ENCODE measurements at regions not wholly inside any gene's neighbourhood (a gene's known extent, or its start where the extent isn't known, plus 50 kb on each side); places are given as distances from the start of the nearest gene placed in this dataset.

DNA sequence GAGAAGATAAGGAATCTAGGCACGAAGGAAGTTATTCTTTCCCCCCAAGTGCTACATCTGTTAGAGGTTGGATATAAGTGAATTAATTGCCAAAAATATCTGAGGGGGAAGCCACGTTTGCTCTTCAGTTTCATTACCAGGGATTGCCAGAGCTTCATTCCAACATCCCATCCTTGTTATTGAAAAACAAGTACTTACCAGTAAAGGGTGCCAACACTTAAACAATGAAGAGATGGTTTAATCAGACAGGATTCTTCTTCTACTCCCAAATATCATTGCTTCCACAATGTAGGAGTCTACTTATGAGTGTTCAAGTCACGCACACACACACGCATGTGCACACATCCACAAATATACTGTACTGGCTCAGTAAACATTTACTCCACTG, 312.4 kb downstream of the RPAP3 start:
- Histone ChIP-seq H3K4me3 (ENCODE audit: low read depth in 1 of 3, low read length in 3 of 3) (no peak overlapping the region), H3K27ac (ENCODE audit: low read depth in 1 of 2, low read length in 2 of 2) (no peak overlapping the region), H3K9ac (ENCODE audit: low read depth in 1 of 2, low read length in 2 of 2) (no peak overlapping the region), H3K27me3 (ENCODE audit: control insufficient read depth in 4 of 4, insufficient read depth in 4 of 4, low read length in 3 of 4) (no peaks in the 10 kb centered on the region), H3K4me1 (ENCODE audit: control insufficient read depth in 4 of 4, insufficient read depth in 4 of 4, low read length in 3 of 4) (peaks cover 0 to 8% (median 3%) of the 10 kb centered on the region in 4 donors), H3K9me3 (ENCODE audit: control insufficient read depth in 4 of 4, low read length in 3 of 4) (no peaks in the 10 kb centered on the region), H3K36me3 (ENCODE audit: control insufficient read depth in 4 of 4, insufficient read depth in 3 of 4, low read depth in 1 of 4, low read length in 3 of 4) (no peaks in the 10 kb centered on the region)
- 72% methylated on average over 4 of the region's 4 CpGs for WGBS
- TF ChIP-seq, protein P1, sequence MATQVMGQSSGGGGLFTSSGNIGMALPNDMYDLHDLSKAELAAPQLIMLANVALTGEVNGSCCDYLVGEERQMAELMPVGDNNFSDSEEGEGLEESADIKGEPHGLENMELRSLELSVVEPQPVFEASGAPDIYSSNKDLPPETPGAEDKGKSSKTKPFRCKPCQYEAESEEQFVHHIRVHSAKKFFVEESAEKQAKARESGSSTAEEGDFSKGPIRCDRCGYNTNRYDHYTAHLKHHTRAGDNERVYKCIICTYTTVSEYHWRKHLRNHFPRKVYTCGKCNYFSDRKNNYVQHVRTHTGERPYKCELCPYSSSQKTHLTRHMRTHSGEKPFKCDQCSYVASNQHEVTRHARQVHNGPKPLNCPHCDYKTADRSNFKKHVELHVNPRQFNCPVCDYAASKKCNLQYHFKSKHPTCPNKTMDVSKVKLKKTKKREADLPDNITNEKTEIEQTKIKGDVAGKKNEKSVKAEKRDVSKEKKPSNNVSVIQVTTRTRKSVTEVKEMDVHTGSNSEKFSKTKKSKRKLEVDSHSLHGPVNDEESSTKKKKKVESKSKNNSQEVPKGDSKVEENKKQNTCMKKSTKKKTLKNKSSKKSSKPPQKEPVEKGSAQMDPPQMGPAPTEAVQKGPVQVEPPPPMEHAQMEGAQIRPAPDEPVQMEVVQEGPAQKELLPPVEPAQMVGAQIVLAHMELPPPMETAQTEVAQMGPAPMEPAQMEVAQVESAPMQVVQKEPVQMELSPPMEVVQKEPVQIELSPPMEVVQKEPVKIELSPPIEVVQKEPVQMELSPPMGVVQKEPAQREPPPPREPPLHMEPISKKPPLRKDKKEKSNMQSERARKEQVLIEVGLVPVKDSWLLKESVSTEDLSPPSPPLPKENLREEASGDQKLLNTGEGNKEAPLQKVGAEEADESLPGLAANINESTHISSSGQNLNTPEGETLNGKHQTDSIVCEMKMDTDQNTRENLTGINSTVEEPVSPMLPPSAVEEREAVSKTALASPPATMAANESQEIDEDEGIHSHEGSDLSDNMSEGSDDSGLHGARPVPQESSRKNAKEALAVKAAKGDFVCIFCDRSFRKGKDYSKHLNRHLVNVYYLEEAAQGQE (IDR thresholded peaks at IDR 0.05): no peak
- no peak for TF ChIP-seq FOXA1 (IDR thresholded peaks at IDR 0.05)
- no peak for TF ChIP-seq GABPA (IDR thresholded peaks at IDR 0.05 in 1 of 2, conservative IDR thresholded peaks at IDR 0.05 in 1 of 2)
- TF ChIP-seq FOXA2 (IDR thresholded peaks at IDR 0.05): no peak
- no peak for TF ChIP-seq TAF1 (conservative IDR thresholded peaks at IDR 0.05)
- TF ChIP-seq, protein P2, sequence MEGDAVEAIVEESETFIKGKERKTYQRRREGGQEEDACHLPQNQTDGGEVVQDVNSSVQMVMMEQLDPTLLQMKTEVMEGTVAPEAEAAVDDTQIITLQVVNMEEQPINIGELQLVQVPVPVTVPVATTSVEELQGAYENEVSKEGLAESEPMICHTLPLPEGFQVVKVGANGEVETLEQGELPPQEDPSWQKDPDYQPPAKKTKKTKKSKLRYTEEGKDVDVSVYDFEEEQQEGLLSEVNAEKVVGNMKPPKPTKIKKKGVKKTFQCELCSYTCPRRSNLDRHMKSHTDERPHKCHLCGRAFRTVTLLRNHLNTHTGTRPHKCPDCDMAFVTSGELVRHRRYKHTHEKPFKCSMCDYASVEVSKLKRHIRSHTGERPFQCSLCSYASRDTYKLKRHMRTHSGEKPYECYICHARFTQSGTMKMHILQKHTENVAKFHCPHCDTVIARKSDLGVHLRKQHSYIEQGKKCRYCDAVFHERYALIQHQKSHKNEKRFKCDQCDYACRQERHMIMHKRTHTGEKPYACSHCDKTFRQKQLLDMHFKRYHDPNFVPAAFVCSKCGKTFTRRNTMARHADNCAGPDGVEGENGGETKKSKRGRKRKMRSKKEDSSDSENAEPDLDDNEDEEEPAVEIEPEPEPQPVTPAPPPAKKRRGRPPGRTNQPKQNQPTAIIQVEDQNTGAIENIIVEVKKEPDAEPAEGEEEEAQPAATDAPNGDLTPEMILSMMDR (IDR thresholded peaks at IDR 0.05; ENCODE audit: low read depth, low read length, missing input control): no peak
- TF ChIP-seq JUND (IDR thresholded peaks at IDR 0.05): no peak
- TF ChIP-seq SP1 (IDR thresholded peaks at IDR 0.05): no peak
- no peak for TF ChIP-seq ATF3 (IDR thresholded peaks at IDR 0.05)
- TF ChIP-seq YY1 (IDR thresholded peaks at IDR 0.05): no peak
- no peak for TF ChIP-seq NR2F2 (IDR thresholded peaks at IDR 0.05)
- no peak for TF ChIP-seq RAD21 (IDR thresholded peaks at IDR 0.05)
- TF ChIP-seq, protein P3, sequence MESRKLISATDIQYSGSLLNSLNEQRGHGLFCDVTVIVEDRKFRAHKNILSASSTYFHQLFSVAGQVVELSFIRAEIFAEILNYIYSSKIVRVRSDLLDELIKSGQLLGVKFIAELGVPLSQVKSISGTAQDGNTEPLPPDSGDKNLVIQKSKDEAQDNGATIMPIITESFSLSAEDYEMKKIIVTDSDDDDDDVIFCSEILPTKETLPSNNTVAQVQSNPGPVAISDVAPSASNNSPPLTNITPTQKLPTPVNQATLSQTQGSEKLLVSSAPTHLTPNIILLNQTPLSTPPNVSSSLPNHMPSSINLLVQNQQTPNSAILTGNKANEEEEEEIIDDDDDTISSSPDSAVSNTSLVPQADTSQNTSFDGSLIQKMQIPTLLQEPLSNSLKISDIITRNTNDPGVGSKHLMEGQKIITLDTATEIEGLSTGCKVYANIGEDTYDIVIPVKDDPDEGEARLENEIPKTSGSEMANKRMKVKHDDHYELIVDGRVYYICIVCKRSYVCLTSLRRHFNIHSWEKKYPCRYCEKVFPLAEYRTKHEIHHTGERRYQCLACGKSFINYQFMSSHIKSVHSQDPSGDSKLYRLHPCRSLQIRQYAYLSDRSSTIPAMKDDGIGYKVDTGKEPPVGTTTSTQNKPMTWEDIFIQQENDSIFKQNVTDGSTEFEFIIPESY (IDR thresholded peaks at IDR 0.05): no peak
- no peak for TF ChIP-seq EGR1 (IDR thresholded peaks at IDR 0.05; ENCODE audit: low read depth in 2 of 2)
- TF ChIP-seq RXRA (IDR thresholded peaks at IDR 0.05): no peak
- TF ChIP-seq MAX (IDR thresholded peaks at IDR 0.05): no peak
- TF ChIP-seq HNF4G (IDR thresholded peaks at IDR 0.05): no peak
- no peak for TF ChIP-seq HNF4A (conservative IDR thresholded peaks at IDR 0.05)
- no peak for DNase-seq (ENCODE audit: low spot score)
